HepG2 (cell line): ENCODE measurements at regions not wholly inside any gene's neighbourhood (a gene's known extent, or its start where the extent isn't known, plus 50 kb on each side); places are given as distances from the start of the nearest gene placed in this dataset.

Source experiments
- ATAC-seq: fragments of 200-7000 bp; cut with Tn5 transposase; 3 replicates; pipeline ENCODE4 v1.9.1; 2020; ENCODE audit warnings: mild to moderate bottlenecking, moderate library complexity
- BruUV-seq: library from RNA; stranded (reverse); fragments of 400-500 nt; replicated peaks from 2 replicates; lab custom pipeline; 2021; lab: Mats Ljungman, UMichigan
- CTCF ChIA-PET: fragments of 300-600 bp; formaldehyde crosslinking; extraction: SDS; loops from one replicate; lab custom pipeline; 2021; ENCODE audit warnings: low total read pairs, inconsistent platforms, low intra/inter-chr PET ratio; lab: Yijun Ruan, JAX
- POLR2A ChIA-PET: fragments of 350-600 bp; sonication (Branson Sonifier 250); formaldehyde crosslinking; loops from one replicate; lab custom pipeline; 2020; ENCODE audit warnings: antibody characterized with exemption, inconsistent platforms; lab: Yijun Ruan, JAX
- DNase-seq: peaks from one replicate; pipeline ENCODE4 v3.0.0-alpha.2; 2015; ENCODE audit warnings: low spot score
- FAIRE-seq: peaks from 3 replicates; lab custom pipeline; 2011; peaks lifted over from hg19 to GRCh38; lab: Jason Lieb, UNC
- H2AFZ ChIP-seq: one replicate; pipeline ENCODE4 v1.6.1; 2011; ENCODE audit warnings: low read length, inconsistent platforms
- H3K27ac ChIP-seq: fragments of 300-600 bp; 3 replicates; pipeline ENCODE4 v1.8.0; 2011; ENCODE audit warnings: mixed run types, mild to moderate bottlenecking, mixed read lengths, low read length, inconsistent platforms; ENCODE audit not compliant: insufficient read depth; ENCODE audit errors: extremely low read length
- H3K27me3 ChIP-seq, 2 experiments: fragments of 200-600 bp in 1 of 2; 2 replicates in 1 of 2; 3 replicates in 1 of 2; pipeline versions ENCODE4 v1.6.0 to v1.8.0; 2011; ENCODE audit warnings: low read length in 2 of 2, mild to moderate bottlenecking in 2 of 2, moderate library complexity in 2 of 2, inconsistent platforms in 1 of 2; ENCODE audit not compliant: insufficient read depth in 2 of 2, control insufficient read depth in 1 of 2
- H3K36me3 ChIP-seq, 2 experiments: fragments of 200-600 bp in 1 of 2; replicated peaks in 1 of 2; 2 replicates in 1 of 2; 3 replicates in 1 of 2; pipeline versions ENCODE4 v1.5.1 to v1.8.0; 2011; ENCODE audit warnings: low read length in 2 of 2, inconsistent platforms in 1 of 2; ENCODE audit not compliant: insufficient read depth in 2 of 2, control insufficient read depth in 1 of 2
- H3K4me1 ChIP-seq: 2 replicates; pipeline ENCODE4 v1.5.1; 2012; ENCODE audit warnings: low read length, inconsistent platforms; ENCODE audit not compliant: insufficient read depth
- H3K4me2 ChIP-seq: 2 replicates; pipeline ENCODE4 v1.6.0; 2011; ENCODE audit warnings: low read depth, low read length, inconsistent platforms
- H3K4me3 ChIP-seq, 3 experiments: fragments of 200-600 bp in 1 of 3; sonication (generic), shearing (Covaris generic) in 1 of 3; replicated peaks in 1 of 3; 2 replicates each; pipeline ENCODE4 v1.5.1; 2011 to 2016; ENCODE audit warnings: low read length in 3 of 3, inconsistent platforms in 2 of 3, low read depth in 2 of 3, mild to moderate bottlenecking in 2 of 3, control low read depth in 1 of 3, mixed read lengths in 1 of 3; ENCODE audit not compliant: insufficient read depth in 1 of 3
- H3K79me2 ChIP-seq: one replicate; pipeline ENCODE4 v1.6.1; 2011; ENCODE audit warnings: low read length, inconsistent platforms; ENCODE audit not compliant: insufficient read depth
- H3K9ac ChIP-seq: 2 replicates; pipeline ENCODE4 v1.6.0; 2011; ENCODE audit warnings: mild to moderate bottlenecking, low read depth, low read length, inconsistent platforms; ENCODE audit not compliant: insufficient read depth
- H3K9me3 ChIP-seq: 2 replicates; pipeline ENCODE4 v1.5.1; 2012; ENCODE audit warnings: mild to moderate bottlenecking, low read length
- H4K20me1 ChIP-seq: 2 replicates; pipeline ENCODE4 v1.6.0; 2011; ENCODE audit warnings: inconsistent platforms, mild to moderate bottlenecking, low read length, moderate library complexity; ENCODE audit not compliant: insufficient read depth
- HOXA3 ChIP-seq: sonication (generic); formaldehyde crosslinking; IDR thresholded peaks from 2 replicates; pipeline ENCODE4 v1.5.0; 2020; ENCODE audit warnings: missing genetic modification reagents
- ZFYVE20 ChIP-seq: sonication (generic); formaldehyde crosslinking; IDR thresholded peaks from 2 replicates; pipeline ENCODE4 v1.8.0; 2023; ENCODE audit warnings: low read depth, mild to moderate bottlenecking, moderate library complexity, missing genetic modification reagents, borderline replicate concordance
- ZNF569 ChIP-seq: sonication (generic); formaldehyde crosslinking; IDR thresholded peaks from 2 replicates; pipeline ENCODE4 v1.5.0; 2020; ENCODE audit warnings: mild to moderate bottlenecking, missing genetic modification reagents, moderate library complexity, borderline replicate concordance
- ZNF737 ChIP-seq: sonication (generic); formaldehyde crosslinking; IDR thresholded peaks from 2 replicates; pipeline ENCODE4 v1.5.0; 2020; ENCODE audit warnings: missing genetic modification reagents, mild to moderate bottlenecking, borderline replicate concordance
- WGBS: methylation state at CpG from one replicate; pipeline ENCODE4 v1.1.6; 2017; ENCODE audit warnings: low lambda C conversion rate; 5-methylcytosine and 5-hydroxymethylcytosine counted together
- in situ Hi-C: cut with HindIII; loops from 2 replicates; pipeline ENCODE4 v1.10.0; 2017; ENCODE audit warnings: low pct_unique_long_range_greater_than_20kb; ENCODE audit not compliant: extremely low pct_ligation_motif_present
- intact Hi-C: fragments of 100-400 bp; cut with micrococcal nuclease; formaldehyde crosslinking; loops from one replicate; pipeline ENCODE4 v1.10.0; 2022; ENCODE audit not compliant: unreplicated experiment
- TF ChIP-seq, protein P1 (sequence below): sonication (generic); formaldehyde crosslinking; IDR thresholded peaks from 2 replicates; pipeline ENCODE4 v1.5.0; 2020; ENCODE audit warnings: missing genetic modification reagents
- TF ChIP-seq, protein P2 (sequence below): sonication (generic); formaldehyde crosslinking; IDR thresholded peaks from 2 replicates; pipeline ENCODE4 v1.8.1; 2023; ENCODE audit warnings: mild to moderate bottlenecking, missing genetic modification reagents
- TF ChIP-seq, protein P3 (sequence below): sonication (generic); formaldehyde crosslinking; IDR thresholded peaks from 2 replicates; pipeline ENCODE4 v1.4.0; 2020; ENCODE audit warnings: missing genetic modification reagents

DNA sequence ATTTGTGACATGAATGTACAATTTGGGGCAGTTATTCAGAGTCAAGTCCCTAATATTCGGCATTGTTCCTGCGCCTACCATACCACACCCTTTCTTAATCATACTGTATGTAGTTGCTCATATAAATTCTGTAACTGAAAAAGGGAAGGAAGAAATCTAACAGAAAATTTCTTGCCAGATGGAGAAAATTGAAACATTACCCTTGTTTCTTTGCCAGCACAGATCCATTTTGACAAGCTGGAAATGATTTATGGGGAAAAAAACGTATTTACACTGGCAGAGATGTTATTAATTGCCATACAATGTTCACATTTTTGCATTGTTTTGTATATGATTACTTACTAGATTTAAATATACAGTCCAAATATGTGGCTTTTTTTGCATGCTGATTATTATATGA, 363.8 kb upstream of the PKN2 start (continued):
- TF ChIP-seq, protein P1, sequence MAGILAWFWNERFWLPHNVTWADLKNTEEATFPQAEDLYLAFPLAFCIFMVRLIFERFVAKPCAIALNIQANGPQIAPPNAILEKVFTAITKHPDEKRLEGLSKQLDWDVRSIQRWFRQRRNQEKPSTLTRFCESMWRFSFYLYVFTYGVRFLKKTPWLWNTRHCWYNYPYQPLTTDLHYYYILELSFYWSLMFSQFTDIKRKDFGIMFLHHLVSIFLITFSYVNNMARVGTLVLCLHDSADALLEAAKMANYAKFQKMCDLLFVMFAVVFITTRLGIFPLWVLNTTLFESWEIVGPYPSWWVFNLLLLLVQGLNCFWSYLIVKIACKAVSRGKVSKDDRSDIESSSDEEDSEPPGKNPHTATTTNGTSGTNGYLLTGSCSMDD = no peak
- TF ChIP-seq HOXA3 = no peak

DNA sequence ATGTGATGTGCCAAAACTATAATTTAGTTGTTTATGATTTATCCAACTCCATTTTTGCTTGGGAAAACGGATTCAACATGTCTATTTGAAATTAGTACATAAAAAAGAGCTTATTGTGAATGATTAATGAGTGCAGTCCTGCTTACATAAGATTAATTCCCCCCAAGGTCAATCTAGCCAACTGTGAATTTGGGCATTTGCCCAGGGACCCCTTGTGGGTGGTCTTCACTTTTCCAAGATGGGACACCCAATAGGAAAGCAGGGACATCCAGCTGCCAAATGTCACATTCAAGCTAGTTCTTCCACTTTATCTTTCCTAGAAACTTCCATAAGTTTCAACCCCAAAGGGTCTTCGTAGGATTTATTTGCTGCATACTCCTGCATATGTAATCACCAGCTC, 362.4 kb upstream of the PKN2 start:
- no peak for DNase-seq
- WGBS = 0% methylated on average over 2 of the region's 2 CpGs
- Histone ChIP-seq H3K4me3 (no peak overlapping the region), H3K4me1 (no peaks in the 10 kb centered on the region), H3K4me2 (no peak overlapping the region), H2AFZ (no peak overlapping the region), H3K27ac (no peak overlapping the region), H3K9ac (no peak overlapping the region), H4K20me1 (no peaks in the 10 kb centered on the region), H3K9me3 (no peaks in the 10 kb centered on the region), H3K36me3 (no peaks in the 10 kb centered on the region), H3K27me3 (no peaks in the 10 kb centered on the region), H3K79me2 (no peaks in the 10 kb centered on the region)
- ChIA-PET CTCF (no interaction called here), POLR2A (no interaction called here)
- no peak for FAIRE-seq
- TF ChIP-seq ZFYVE20 (CRISPR knock-in tag) = no peak
- ATAC-seq = no peak
- no TSS peak for BruUV-seq
- intact Hi-C loops (no loop called here), in situ Hi-C loops (no loop called here)

DNA sequence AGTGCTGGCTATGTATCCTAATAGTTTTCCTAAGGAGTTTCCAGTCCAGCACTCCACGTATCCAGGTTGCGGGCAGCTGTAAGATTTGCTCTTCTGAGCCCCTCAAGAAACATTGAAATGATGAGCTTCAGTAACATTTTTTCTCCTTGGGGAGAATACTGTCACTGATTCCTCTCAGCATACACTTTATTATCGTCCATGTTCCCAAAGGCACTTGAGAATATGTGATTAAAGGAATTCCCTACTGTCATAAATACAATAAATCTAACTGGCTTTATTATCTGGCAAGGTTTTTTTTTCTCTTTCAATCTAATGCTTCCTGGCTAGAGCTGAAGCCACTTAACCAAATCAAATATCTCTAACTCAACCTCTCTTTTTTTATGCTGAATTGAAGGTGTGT, 359.2 kb upstream of the PKN2 start:
- no peak overlapping the region for H3K9ac ChIP-seq
- POLR2A ChIA-PET = no interaction called here
- FAIRE-seq (no peak), ATAC-seq (no peak), DNase-seq (no peak)
- CTCF ChIA-PET = no interaction called here
- no peak overlapping the region for H2AFZ ChIP-seq
- H3K9me3 ChIP-seq = no peaks in the 10 kb centered on the region
- intact Hi-C loops (no loop called here), in situ Hi-C loops (no loop called here)
- H3K27ac ChIP-seq = no peak overlapping the region
- TF ChIP-seq ZNF569 (no peak), ZNF737 (CRISPR knock-in tag) (no peak)
- TF ChIP-seq, protein P2, sequence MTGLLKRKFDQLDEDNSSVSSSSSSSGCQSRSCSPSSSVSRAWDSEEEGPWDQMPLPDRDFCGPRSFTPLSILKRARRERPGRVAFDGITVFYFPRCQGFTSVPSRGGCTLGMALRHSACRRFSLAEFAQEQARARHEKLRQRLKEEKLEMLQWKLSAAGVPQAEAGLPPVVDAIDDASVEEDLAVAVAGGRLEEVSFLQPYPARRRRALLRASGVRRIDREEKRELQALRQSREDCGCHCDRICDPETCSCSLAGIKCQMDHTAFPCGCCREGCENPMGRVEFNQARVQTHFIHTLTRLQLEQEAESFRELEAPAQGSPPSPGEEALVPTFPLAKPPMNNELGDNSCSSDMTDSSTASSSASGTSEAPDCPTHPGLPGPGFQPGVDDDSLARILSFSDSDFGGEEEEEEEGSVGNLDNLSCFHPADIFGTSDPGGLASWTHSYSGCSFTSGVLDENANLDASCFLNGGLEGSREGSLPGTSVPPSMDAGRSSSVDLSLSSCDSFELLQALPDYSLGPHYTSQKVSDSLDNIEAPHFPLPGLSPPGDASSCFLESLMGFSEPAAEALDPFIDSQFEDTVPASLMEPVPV (CRISPR knock-in tag) = no peak
- TF ChIP-seq, protein P3, sequence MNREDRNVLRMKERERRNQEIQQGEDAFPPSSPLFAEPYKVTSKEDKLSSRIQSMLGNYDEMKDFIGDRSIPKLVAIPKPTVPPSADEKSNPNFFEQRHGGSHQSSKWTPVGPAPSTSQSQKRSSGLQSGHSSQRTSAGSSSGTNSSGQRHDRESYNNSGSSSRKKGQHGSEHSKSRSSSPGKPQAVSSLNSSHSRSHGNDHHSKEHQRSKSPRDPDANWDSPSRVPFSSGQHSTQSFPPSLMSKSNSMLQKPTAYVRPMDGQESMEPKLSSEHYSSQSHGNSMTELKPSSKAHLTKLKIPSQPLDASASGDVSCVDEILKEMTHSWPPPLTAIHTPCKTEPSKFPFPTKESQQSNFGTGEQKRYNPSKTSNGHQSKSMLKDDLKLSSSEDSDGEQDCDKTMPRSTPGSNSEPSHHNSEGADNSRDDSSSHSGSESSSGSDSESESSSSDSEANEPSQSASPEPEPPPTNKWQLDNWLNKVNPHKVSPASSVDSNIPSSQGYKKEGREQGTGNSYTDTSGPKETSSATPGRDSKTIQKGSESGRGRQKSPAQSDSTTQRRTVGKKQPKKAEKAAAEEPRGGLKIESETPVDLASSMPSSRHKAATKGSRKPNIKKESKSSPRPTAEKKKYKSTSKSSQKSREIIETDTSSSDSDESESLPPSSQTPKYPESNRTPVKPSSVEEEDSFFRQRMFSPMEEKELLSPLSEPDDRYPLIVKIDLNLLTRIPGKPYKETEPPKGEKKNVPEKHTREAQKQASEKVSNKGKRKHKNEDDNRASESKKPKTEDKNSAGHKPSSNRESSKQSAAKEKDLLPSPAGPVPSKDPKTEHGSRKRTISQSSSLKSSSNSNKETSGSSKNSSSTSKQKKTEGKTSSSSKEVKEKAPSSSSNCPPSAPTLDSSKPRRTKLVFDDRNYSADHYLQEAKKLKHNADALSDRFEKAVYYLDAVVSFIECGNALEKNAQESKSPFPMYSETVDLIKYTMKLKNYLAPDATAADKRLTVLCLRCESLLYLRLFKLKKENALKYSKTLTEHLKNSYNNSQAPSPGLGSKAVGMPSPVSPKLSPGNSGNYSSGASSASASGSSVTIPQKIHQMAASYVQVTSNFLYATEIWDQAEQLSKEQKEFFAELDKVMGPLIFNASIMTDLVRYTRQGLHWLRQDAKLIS (CRISPR knock-in tag) = no peak
- H3K79me2 ChIP-seq = no peaks in the 10 kb centered on the region
- H3K4me1 ChIP-seq = 0 out of 2 replicates have a peak, but pooled peaks cover 12% of the 10 kb centered on the region
- no peaks in the 10 kb centered on the region for H4K20me1 ChIP-seq
- no peaks in the 10 kb centered on the region for H3K36me3 ChIP-seq
- H3K4me2 ChIP-seq = no peak overlapping the region
- H3K27me3 ChIP-seq = no peaks in the 10 kb centered on the region
- WGBS = 39% methylated on average over 3 of the region's 3 CpGs
- BruUV-seq = no TSS peak
- H3K4me3 ChIP-seq = no peak overlapping the region
